ENCODE measurements at regions not wholly inside any gene's neighbourhood (a gene's known extent, or its start where the extent isn't known, plus 50 kb on each side); places are given as distances from the start of the nearest gene placed in this dataset.
A peak's percentile ranks its signal among the peaks of the same experiment; 100 is the strongest.

GRCh38 chr4:79043138-79043537 is 103.9 kb upstream of the PAQR3 start:
- Histone ChIP-seq H3K36me3 (no peaks in the 10 kb centered on the region), H3K27me3 (no peaks in the 10 kb centered on the region), H3K9me3 (no peaks in the 10 kb centered on the region), H3K4me1 (peaks cover 0 to 3% of the 10 kb centered on the region in 2 donors), H3K27ac (no peak overlapping the region), H3K4me3 (no peak overlapping the region)
- TF ChIP-seq CTCF (IDR thresholded peaks at IDR 0.05): no peak
- DNase-seq (ENCODE audit: low spot score): no peak

DNA sequence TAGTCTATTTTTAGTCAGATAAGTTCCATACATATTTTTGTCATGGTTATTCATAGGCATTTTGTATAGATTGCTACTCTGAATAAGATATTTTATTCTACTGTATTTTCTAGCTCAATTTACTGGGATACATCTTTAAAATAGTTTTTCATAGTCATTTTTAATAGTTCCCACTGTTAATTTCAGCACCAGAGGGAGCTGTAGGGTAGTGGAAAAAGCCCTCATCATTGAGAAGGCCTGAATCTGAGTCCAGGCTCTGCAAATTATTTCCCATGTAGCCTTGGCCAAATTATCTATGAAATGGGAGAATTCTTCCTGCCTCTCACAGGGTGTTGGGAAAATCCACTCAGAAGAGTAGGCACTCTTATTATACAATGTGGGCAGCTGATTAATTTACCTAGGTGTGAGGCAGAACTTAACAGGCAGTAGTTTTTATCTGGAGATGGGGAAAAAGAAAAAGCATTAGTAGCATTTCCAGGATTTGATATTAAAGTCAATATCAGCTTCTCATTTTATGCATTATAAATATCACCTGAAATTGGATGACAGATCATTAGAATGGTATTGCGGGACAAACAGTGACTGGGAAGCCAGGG is 102.9 kb upstream of the PAQR3 start:
- DNase-seq (ENCODE audit: low spot score): no peak

GRCh38 chr4:79034544-79034943 is 95.3 kb upstream of the PAQR3 start:
- Histone ChIP-seq H3K27ac (no peak overlapping the region), H3K27me3 (no peaks in the 10 kb centered on the region), H3K36me3 (no peaks in the 10 kb centered on the region), H3K4me1 (no peaks in the 10 kb centered on the region), H3K4me3 (no peak overlapping the region), H3K9me3 (no peaks in the 10 kb centered on the region)
- TF ChIP-seq CTCF (IDR thresholded peaks at IDR 0.05): no peak
- DNase-seq (ENCODE audit: low spot score): no peak

More for the DNA sequence above, 102.9 kb upstream of the PAQR3 start:
- Histone ChIP-seq H3K36me3 (no peaks in the 10 kb centered on the region), H3K4me3 (no peak overlapping the region), H3K4me1 (no peaks in the 10 kb centered on the region), H3K27ac (no peak overlapping the region), H3K27me3 (no peaks in the 10 kb centered on the region), H3K9me3 (no peaks in the 10 kb centered on the region)
- TF ChIP-seq CTCF (IDR thresholded peaks at IDR 0.05): peak in 1 of 2 donors; percentile 68

DNA sequence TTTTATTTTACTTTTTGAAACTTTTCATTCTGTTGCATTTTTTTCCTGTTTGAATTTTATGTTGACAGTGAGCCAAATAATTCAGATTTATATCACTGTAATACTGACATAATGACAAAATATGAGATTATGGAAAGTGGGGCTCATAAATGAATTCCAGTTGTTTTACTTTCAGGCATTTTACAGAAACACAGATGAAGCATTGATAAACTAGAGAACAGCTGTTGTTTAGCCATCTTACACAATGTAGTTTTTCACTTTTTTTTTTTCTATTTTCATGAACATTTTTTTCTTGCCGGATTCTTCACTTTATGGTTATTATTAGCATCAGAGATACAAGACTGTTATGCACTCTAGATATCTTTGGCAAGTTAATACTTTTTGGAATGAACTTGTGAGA is 91.7 kb upstream of the PAQR3 start:
- H3K4me1 ChIP-seq: no peaks in the 10 kb centered on the region
- no peak for TF ChIP-seq CTCF (IDR thresholded peaks at IDR 0.05)
- H3K27ac ChIP-seq: no peak overlapping the region
- no peak for DNase-seq (ENCODE audit: low spot score)
- H3K36me3 ChIP-seq: no peaks in the 10 kb centered on the region
- no peaks in the 10 kb centered on the region for H3K27me3 ChIP-seq
- no peak overlapping the region for H3K4me3 ChIP-seq
- no peaks in the 10 kb centered on the region for H3K9me3 ChIP-seq

DNA sequence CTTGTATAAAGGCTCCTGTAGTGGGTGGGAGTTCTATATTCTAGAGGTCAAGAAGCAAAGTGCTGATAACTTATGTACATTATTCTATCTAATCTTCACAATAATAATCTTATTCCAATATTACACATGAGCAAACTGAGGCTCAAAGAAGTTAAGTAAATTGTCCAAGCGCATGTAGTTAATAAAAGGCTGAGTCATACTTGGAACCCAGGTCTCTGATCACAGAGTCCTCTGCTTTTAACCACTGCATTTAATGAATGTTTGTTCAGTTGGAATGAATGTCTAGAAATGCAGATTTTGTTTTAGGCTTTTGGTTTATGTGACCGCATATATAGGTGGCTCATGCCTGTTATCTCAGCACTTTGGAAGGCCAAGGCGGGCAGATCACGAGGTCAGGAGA is 88.4 kb upstream of the PAQR3 start:
- no peak overlapping the region for H3K27ac ChIP-seq
- no peak for DNase-seq (ENCODE audit: low spot score)
- H3K9me3 ChIP-seq: no peaks in the 10 kb centered on the region
- H3K36me3 ChIP-seq: no peaks in the 10 kb centered on the region
- TF ChIP-seq CTCF (IDR thresholded peaks at IDR 0.05): no peak
- no peak overlapping the region for H3K4me3 ChIP-seq
- H3K27me3 ChIP-seq: no peaks in the 10 kb centered on the region
- H3K4me1 ChIP-seq: no peaks in the 10 kb centered on the region

DNA sequence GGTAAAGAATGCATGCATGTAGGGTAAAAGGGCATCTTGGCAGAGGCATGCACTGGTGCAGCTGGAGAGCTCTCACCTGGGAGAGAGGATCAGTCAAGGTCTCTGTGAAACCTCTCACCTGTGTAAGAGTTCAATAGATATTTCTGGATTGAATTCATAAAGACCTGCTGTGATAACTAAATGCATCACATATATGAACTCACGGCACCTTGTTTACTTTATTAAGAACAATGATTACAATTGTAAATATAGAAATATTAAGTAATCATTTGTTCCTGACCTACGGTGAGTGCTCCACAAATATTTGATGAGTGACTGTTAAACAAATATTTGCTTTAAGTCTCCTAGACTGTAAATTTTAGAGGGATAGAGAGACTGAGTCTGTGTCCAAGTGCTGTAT is 85.9 kb upstream of the PAQR3 start:
- Histone ChIP-seq H3K4me1 (no peaks in the 10 kb centered on the region), H3K9me3 (no peaks in the 10 kb centered on the region), H3K36me3 (no peaks in the 10 kb centered on the region), H3K4me3 (no peak overlapping the region), H3K27ac (no peak overlapping the region), H3K27me3 (no peaks in the 10 kb centered on the region)
- no peak for DNase-seq (ENCODE audit: low spot score)
- no peak for TF ChIP-seq CTCF (IDR thresholded peaks at IDR 0.05)

All from right atrium auricular region (tissue), 2 donors.